ENCODE measurements at regions not wholly inside any gene's neighbourhood (a gene's known extent, or its start where the extent isn't known, plus 50 kb on each side); places are given as distances from the start of the nearest gene placed in this dataset.

DNA sequence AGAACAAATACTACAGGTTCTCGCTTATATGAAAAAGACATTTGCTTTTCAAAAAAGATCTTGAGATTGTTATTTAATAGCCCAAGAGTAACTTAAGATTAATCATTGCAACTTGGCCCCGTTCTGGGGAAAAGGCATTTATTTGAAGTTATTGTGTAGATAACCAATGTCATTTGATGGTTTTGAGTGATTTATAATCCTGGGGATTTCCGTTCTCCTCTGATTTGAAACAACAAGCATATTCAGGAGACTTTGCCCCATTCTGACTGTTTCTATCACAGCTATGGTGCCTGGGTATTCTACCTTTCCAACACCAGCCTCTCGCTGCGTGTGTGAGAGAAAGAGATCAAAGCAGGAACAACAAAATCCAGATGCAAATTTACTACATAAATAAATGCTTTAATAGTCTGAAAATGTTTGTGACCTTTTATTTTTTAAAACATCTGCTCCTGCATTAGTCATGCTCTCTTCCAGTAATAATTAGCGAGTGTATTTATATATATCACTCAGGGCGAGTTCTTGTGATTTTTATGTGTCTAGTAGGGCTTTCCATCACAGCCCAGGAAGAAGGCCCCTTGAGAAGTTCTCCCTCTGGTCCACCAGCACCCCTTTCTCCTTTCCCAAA, 197.9 kb upstream of the FOXQ1 start:
- no peak overlapping the region for H3K4me3 ChIP-seq (ENCODE audit: insufficient read depth, low read depth, low read length)
- no peak for DNase-seq
- no peaks in the 10 kb centered on the region; the same call in 1 of the 2 replicates for H3K27me3 ChIP-seq (ENCODE audit: control insufficient read depth, insufficient read depth, low read length)
- no peaks in the 10 kb centered on the region for H3K36me3 ChIP-seq (replicated peaks; ENCODE audit: control insufficient read depth, insufficient read depth, low read length)

- no peaks in the 10 kb centered on the region for H3K36me3 ChIP-seq (replicated peaks; ENCODE audit: control insufficient read depth, insufficient read depth, low read length)
- H3K4me3 ChIP-seq (ENCODE audit: insufficient read depth, low read depth, low read length): no peak overlapping the region
- peaks cover 5% of the 10 kb centered on the region; the same call in 1 of the 2 replicates for H3K27me3 ChIP-seq (ENCODE audit: control insufficient read depth, insufficient read depth, low read length)
- no peak for DNase-seq
These were observed 200.5 kb upstream of the FOXQ1 start for GRCh38 chr6:1111361-1111760.

DNA sequence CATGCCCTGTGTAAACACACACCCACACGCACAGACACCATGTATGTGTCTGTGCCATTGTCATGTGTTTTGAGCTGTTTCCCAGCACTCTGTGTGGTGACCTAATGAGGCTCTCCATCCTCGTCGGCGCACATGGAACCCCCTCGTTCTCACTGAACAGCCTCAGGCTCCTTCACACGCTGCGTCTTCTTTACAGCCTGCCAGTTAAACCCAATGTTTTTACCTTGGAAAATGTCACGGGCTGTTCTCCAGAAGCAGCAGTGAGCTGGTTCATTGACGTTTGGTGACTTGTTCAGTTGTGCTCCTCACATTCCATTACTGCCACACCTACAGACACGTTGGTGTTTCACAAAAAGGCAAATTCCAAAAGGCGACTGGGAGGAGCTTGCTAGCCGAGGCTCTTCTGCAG, 201.0 kb upstream of the FOXQ1 start:
- DNase-seq: no peak
- H3K27me3 ChIP-seq (ENCODE audit: control insufficient read depth, insufficient read depth, low read length): peaks cover 6% of the 10 kb centered on the region; the same call in 1 of the 2 replicates
- H3K4me3 ChIP-seq (ENCODE audit: insufficient read depth, low read depth, low read length): no peak overlapping the region
- H3K36me3 ChIP-seq (replicated peaks; ENCODE audit: control insufficient read depth, insufficient read depth, low read length): no peaks in the 10 kb centered on the region

GRCh38 chr6:1110164-1110563, 201.7 kb upstream of the FOXQ1 start:
- Histone ChIP-seq H3K4me3 (ENCODE audit: insufficient read depth, low read depth, low read length) (no peak overlapping the region), H3K36me3 (replicated peaks; ENCODE audit: control insufficient read depth, insufficient read depth, low read length) (no peaks in the 10 kb centered on the region), H3K27me3 (ENCODE audit: control insufficient read depth, insufficient read depth, low read length) (peaks cover 12% of the 10 kb centered on the region)
- no peak for DNase-seq

GRCh38 chr6:1109134-1109533, 202.8 kb upstream of the FOXQ1 start:
- Histone ChIP-seq H3K36me3 (replicated peaks; ENCODE audit: control insufficient read depth, insufficient read depth, low read length) (no peaks in the 10 kb centered on the region), H3K27me3 (ENCODE audit: control insufficient read depth, insufficient read depth, low read length) (peaks cover 12% of the 10 kb centered on the region)
- DNase-seq: no peak

GRCh38 chr6:1108198-1108597, 203.7 kb upstream of the FOXQ1 start:
- Histone ChIP-seq H3K27me3 (ENCODE audit: control insufficient read depth, insufficient read depth, low read length) (peaks cover 18% of the 10 kb centered on the region), H3K4me3 (ENCODE audit: insufficient read depth, low read depth, low read length) (no peak overlapping the region), H3K36me3 (replicated peaks; ENCODE audit: control insufficient read depth, insufficient read depth, low read length) (no peaks in the 10 kb centered on the region)
- no peak for DNase-seq

More at GRCh38 chr6:1109134-1109533, 202.8 kb upstream of the FOXQ1 start:
- no peak overlapping the region for H3K4me3 ChIP-seq (ENCODE audit: insufficient read depth, low read depth, low read length)

DNA sequence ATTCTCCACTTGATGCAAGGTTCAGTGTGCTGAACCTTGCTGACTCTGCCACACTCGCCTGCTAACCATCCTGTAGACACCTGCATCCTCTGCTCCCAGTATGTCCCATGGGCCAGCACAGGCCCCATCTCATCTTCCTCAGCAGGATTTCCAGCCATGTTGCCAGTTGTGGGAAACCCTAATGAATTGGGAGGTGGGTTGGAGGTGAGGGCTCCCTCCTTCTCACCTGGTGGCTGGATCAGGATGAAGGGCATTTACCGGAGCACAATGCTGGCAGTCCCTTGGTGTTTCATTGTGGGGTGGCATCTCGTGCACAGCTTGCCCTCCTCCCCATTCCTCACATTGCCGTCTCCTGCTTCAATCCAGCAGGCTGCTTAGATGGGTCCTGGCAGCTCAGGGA, 204.3 kb upstream of the FOXQ1 start:
- Histone ChIP-seq H3K36me3 (replicated peaks; ENCODE audit: control insufficient read depth, insufficient read depth, low read length) (no peaks in the 10 kb centered on the region), H3K27me3 (ENCODE audit: control insufficient read depth, insufficient read depth, low read length) (peaks cover 24% of the 10 kb centered on the region), H3K4me3 (ENCODE audit: insufficient read depth, low read depth, low read length) (no peak overlapping the region)
- DNase-seq: no peak

GRCh38 chr6:1105833-1106400, 206.0 kb upstream of the FOXQ1 start:
- Histone ChIP-seq H3K4me3 (ENCODE audit: insufficient read depth, low read depth, low read length) (no peak overlapping the region), H3K36me3 (replicated peaks; ENCODE audit: control insufficient read depth, insufficient read depth, low read length) (no peaks in the 10 kb centered on the region), H3K27me3 (ENCODE audit: control insufficient read depth, insufficient read depth, low read length) (peaks cover 41% of the 10 kb centered on the region)
- no peak for DNase-seq

DNA sequence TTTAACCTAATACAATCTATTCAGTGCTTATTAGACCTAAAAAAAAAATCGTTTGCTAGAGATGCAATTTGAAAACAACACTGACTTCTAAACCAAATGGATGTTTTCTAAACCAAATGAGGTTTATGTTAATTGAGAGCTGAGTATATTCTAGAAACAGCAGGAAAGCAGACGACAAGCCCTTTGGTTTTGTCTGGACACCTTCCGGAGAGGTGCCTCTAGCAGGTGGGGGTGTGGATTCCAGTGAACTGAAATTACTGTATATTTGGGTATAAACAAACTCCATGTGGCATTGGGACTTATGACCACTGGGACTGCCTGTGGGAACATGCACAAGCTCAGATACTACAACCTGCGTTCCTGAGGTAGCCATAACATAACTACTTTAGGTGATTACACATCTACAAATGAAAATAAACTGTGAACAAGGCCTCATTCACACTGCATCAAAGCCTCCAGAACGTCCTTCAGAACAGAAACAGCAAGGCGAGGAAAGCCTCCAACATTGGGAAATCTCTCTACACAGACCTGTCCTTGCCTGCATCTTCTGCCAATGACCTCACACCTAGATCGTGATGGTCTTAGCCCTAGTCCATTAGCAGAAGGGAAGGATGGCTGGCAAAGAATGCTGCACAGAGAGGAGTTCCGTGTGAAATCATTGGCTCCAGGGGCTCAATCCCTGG, 206.8 kb upstream of the FOXQ1 start:
- Histone ChIP-seq H3K36me3 (replicated peaks; ENCODE audit: control insufficient read depth, insufficient read depth, low read length) (no peaks in the 10 kb centered on the region), H3K27me3 (ENCODE audit: control insufficient read depth, insufficient read depth, low read length) (peaks cover 48% of the 10 kb centered on the region), H3K4me3 (ENCODE audit: insufficient read depth, low read depth, low read length) (no peak overlapping the region)
- DNase-seq: no peak

DNA sequence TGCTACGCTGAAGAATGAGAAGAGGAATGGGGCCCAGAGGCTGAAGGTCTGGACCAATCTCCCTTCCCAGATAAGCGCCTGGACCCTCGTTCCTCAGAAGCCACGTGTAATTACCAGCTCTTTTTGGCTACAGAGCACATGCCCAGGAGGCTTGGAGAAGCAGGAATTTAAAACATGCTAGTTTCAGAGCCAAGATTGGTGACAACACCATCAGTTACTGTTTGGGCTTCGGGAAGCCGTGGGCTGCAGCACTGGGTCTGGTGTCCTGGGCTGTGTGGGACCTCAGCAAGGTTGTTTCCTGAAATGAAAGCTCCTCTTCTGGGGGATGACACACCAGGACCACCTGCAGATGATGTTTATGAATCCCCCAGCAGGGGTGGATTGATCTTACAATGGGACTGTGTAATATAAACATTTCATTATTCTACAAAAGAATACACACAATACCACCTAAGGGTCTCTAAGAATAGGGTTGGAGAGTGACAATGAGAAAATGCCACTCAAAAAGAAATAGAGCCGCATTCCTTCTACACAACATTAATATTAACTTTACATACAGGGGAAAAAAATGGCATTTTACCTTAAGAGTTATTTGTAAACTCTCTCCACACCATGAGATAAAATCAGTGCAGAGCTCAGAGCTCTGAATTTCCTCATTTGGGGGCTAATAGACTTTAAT, 207.8 kb upstream of the FOXQ1 start:
- H3K27me3 ChIP-seq (ENCODE audit: control insufficient read depth, insufficient read depth, low read length): peaks cover 54% of the 10 kb centered on the region

GRCh38 chr6:1103021-1103420, 208.9 kb upstream of the FOXQ1 start:
- DNase-seq: no peak
- Histone ChIP-seq H3K36me3 (replicated peaks; ENCODE audit: control insufficient read depth, insufficient read depth, low read length) (no peaks in the 10 kb centered on the region), H3K4me3 (ENCODE audit: insufficient read depth, low read depth, low read length) (no peak overlapping the region), H3K27me3 (ENCODE audit: control insufficient read depth, insufficient read depth, low read length) (peaks cover 53% of the 10 kb centered on the region)

More for the DNA sequence above, 207.8 kb upstream of the FOXQ1 start:
- peak; percentile 51 for DNase-seq
- no peak overlapping the region for H3K4me3 ChIP-seq (ENCODE audit: insufficient read depth, low read depth, low read length)
- H3K36me3 ChIP-seq (replicated peaks; ENCODE audit: control insufficient read depth, insufficient read depth, low read length): no peaks in the 10 kb centered on the region

GRCh38 chr6:1100269-1100668, 211.6 kb upstream of the FOXQ1 start:
- H3K27me3 ChIP-seq (ENCODE audit: control insufficient read depth, insufficient read depth, low read length): peaks cover 42% of the 10 kb centered on the region

DNA sequence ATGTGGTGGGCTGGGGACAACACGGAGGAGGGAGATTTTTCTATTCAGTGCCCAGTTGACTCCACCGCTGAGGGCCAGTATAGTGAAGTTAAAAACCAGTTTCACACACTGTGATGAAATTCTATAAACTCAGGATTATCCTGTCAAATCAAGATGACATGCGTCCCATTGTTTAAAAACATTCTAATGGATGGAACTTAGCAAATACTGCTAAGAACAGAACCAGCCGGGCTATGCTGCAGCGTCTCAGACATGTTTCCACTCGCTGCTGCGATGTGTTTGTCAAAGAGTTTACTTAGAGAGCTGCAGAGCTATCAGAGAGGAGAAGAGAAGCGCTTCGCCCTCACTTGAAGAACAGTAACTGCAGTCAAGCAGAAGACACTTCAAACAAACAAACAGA, 212.6 kb upstream of the FOXQ1 start:
- H3K27me3 ChIP-seq (ENCODE audit: control insufficient read depth, insufficient read depth, low read length): peaks cover 42% of the 10 kb centered on the region
- DNase-seq: no peak
- no peak overlapping the region for H3K4me3 ChIP-seq (ENCODE audit: insufficient read depth, low read depth, low read length)
- no peaks in the 10 kb centered on the region for H3K36me3 ChIP-seq (replicated peaks; ENCODE audit: control insufficient read depth, insufficient read depth, low read length)

More at GRCh38 chr6:1100269-1100668, 211.6 kb upstream of the FOXQ1 start:
- no peak for DNase-seq
- Histone ChIP-seq H3K4me3 (ENCODE audit: insufficient read depth, low read depth, low read length) (no peak overlapping the region), H3K36me3 (replicated peaks; ENCODE audit: control insufficient read depth, insufficient read depth, low read length) (no peaks in the 10 kb centered on the region)

DNA sequence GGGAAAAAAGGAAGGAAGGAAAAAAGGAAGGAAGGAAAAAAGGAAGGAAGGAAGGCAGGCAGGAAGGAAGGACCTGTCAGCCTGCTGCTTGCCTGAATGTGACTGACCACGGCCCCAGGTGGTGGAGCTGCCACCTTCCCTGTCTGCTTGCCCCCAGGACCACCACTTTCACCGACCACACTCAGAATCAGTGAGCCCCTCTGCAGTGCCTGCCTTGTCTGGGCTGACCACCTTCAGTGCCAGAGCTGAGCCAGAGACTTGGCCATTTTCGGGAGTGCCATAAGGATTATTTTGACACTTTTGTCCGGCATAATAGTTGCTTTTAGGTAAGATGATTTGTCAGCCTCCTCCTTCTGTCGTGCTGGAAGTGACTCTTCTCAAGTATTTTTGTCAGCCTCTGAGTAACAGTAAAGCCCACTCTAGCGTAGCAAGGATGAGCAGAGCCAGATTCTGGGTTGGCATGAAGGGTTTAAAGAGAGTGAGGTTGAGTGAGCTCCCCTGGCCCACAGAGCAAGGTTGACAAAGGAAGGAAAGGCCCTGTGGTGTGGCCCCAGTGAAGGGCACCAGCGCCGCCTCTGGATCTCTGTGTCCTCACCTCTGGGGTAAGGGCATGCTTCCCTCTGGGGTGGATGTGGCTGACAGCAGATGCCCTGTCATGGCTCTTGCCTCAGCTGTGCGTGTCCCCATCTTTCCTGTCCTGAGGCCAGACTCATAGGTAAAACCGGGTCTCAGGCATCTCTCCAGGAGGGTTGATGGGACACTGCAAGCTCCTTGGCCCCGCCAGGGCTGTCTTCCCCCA, 214.7 kb upstream of the FOXQ1 start:
- no peak for DNase-seq
- Histone ChIP-seq H3K4me3 (ENCODE audit: insufficient read depth, low read depth, low read length) (no peak overlapping the region), H3K36me3 (replicated peaks; ENCODE audit: control insufficient read depth, insufficient read depth, low read length) (no peaks in the 10 kb centered on the region), H3K27me3 (ENCODE audit: control insufficient read depth, insufficient read depth, low read length) (peaks cover 25% of the 10 kb centered on the region)

Data from H7 (cell line).